PC-3 (cell line): ENCODE measurements at regions not wholly inside any gene's neighbourhood (a gene's known extent, or its start where the extent isn't known, plus 50 kb on each side); places are given as distances from the start of the nearest gene placed in this dataset.
A peak's percentile ranks its signal among the peaks of the same experiment; 100 is the strongest.

Experiments used
- ATAC-seq: fragments of 200-7000 bp; cut with Tn5 transposase; 2 replicates; pipeline ENCODE4 v1.9.1; 2020; ENCODE audit warnings: mild to moderate bottlenecking, moderate library complexity
- BruUV-seq: library from RNA; stranded (reverse); fragments of 400-500 nt; replicated peaks from 2 replicates; lab custom pipeline; 2021; lab: Mats Ljungman, UMichigan
- CTCF ChIA-PET: fragments of 300-600 bp; sonication (Branson Sonifier 250); formaldehyde crosslinking; loops from one replicate; lab custom pipeline; 2022; ENCODE audit warnings: antibody characterized with exemption; lab: Charles Lee
- POLR2A ChIA-PET: fragments of 300-600 bp; sonication (Branson Sonifier 250); formaldehyde crosslinking; loops from one replicate; lab custom pipeline; 2022; ENCODE audit warnings: antibody characterized with exemption; ENCODE audit not compliant: unreplicated experiment; lab: Charles Lee
- DNase-seq: peaks from one replicate; pipeline ENCODE4 v3.0.0-alpha.2; 2015
- H2AFZ ChIP-seq: fragments of 300-600 bp; sonication (generic); 2 replicates; pipeline ENCODE4 v1.6.0; 2016; ENCODE audit warnings: antibody characterized with exemption, low read length
- H3F3A ChIP-seq: fragments of 300-600 bp; sonication (generic); one replicate; pipeline ENCODE4 v1.6.0; 2017; ENCODE audit warnings: antibody characterized with exemption, low read length, control low read depth, mild to moderate bottlenecking; ENCODE audit not compliant: unreplicated experiment
- H3K27ac ChIP-seq: fragments of 300-600 bp; sonication (generic); 2 replicates; pipeline ENCODE4 v1.5.1; 2016; ENCODE audit warnings: mild to moderate bottlenecking, low read length
- H3K27me3 ChIP-seq: fragments of 300-600 bp; sonication (generic); 2 replicates; pipeline ENCODE4 v1.6.1; 2016; ENCODE audit warnings: low read length, mixed read lengths
- H3K36me3 ChIP-seq: fragments of 300-600 bp; sonication (generic); 2 replicates; pipeline ENCODE4 v1.6.1; 2016; ENCODE audit warnings: low read depth, mixed run types, low read length, mixed read lengths
- H3K4me1 ChIP-seq: fragments of 300-600 bp; sonication (generic); 2 replicates; pipeline ENCODE4 v1.5.1; 2016; ENCODE audit warnings: low read length; ENCODE audit not compliant: insufficient read depth
- H3K4me2 ChIP-seq: fragments of 300-600 bp; sonication (generic); 2 replicates; pipeline ENCODE4 v1.6.0; 2016; ENCODE audit warnings: low read length
- H3K4me3 ChIP-seq: fragments of 300-600 bp; sonication (generic); 2 replicates; pipeline ENCODE4 v1.5.1; 2016; ENCODE audit warnings: mild to moderate bottlenecking, low read length, mixed read lengths
- H3K79me2 ChIP-seq: fragments of 300-600 bp; sonication (generic); 2 replicates; pipeline ENCODE4 v1.6.1; 2017; ENCODE audit warnings: low read length, mixed read lengths
- H3K9ac ChIP-seq: fragments of 300-600 bp; sonication (generic); 2 replicates; pipeline ENCODE4 v1.6.0; 2016; ENCODE audit warnings: mild to moderate bottlenecking, low read length
- H3K9me2 ChIP-seq: fragments of 300-600 bp; sonication (generic); replicated peaks from 2 replicates; pipeline ENCODE4 v1.6.1; 2016; ENCODE audit warnings: mixed run types, low read length, mixed read lengths
- H3K9me3 ChIP-seq: fragments of 300-600 bp; sonication (generic); 2 replicates; pipeline ENCODE4 v1.6.1; 2016; ENCODE audit warnings: low read length, mixed read lengths
- H4K20me1 ChIP-seq: fragments of 300-600 bp; sonication (generic); 2 replicates; pipeline ENCODE4 v1.6.1; 2016; ENCODE audit warnings: low read length, mixed read lengths
- EZH2 ChIP-seq: fragments of 300-600 bp; sonication (generic); IDR thresholded peaks from one replicate; pipeline ENCODE4 v1.6.1; 2017; ENCODE audit warnings: antibody characterized with exemption, mild to moderate bottlenecking, low read length; ENCODE audit not compliant: unreplicated experiment
- EZH2phosphoT487 ChIP-seq: fragments of 300-600 bp; sonication (generic); IDR thresholded peaks from 2 replicates; pipeline ENCODE4 v1.6.1; 2018; ENCODE audit warnings: mild to moderate bottlenecking, antibody characterized with exemption, low read length, borderline replicate concordance
- intact Hi-C: fragments of 100-400 bp; cut with micrococcal nuclease; formaldehyde crosslinking; loops from 2 replicates; pipeline ENCODE4 v1.9.0; 2023
- TF ChIP-seq, protein P1 (sequence below): fragments of 300-600 bp; sonication (generic); conservative IDR thresholded peaks from 2 replicates; pipeline ENCODE4 v1.5.1; 2017; ENCODE audit warnings: antibody characterized with exemption, low read depth, mild to moderate bottlenecking, low read length

DNA sequence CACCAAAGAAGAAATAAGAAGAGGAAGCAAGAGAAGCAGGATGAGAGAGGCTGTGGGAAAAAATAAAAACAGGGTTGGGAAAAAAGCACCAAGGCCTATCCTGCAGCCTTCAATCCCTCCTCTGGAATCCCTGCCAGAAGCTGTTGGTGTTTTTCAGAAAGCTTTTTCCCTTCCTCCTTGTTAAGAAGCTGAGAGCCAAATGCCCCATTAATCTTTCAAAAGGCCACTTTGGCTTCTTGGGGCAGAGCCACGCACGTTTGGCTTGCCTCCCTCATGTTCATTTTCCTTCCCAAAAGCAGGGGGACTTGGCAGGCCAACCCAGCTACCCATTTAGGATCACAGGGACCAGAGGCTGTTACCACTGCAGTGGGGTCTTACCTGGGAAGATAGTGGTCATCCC, 365.3 kb downstream of the NUAK1 start:
- no peak for DNase-seq
- Histone ChIP-seq H4K20me1 (no peaks in the 10 kb centered on the region), H2AFZ (no peak overlapping the region), H3K9me2 (no peaks in the 10 kb centered on the region), H3K9me3 (no peaks in the 10 kb centered on the region), H3K9ac (no peak overlapping the region), H3F3A (no peaks in the 10 kb centered on the region), H3K27ac (no peak overlapping the region), H3K4me3 (no peak overlapping the region), H3K36me3 (no peaks in the 10 kb centered on the region), H3K4me2 (no peak overlapping the region), H3K27me3 (no peaks in the 10 kb centered on the region), H3K79me2 (no peaks in the 10 kb centered on the region), H3K4me1 (no peaks in the 10 kb centered on the region)
- ChIA-PET CTCF (no interaction called here), POLR2A (no interaction called here)
- no peak for ATAC-seq
- TF ChIP-seq EZH2 (no peak), EZH2phosphoT487 (no peak)
- TF ChIP-seq, protein P1, sequence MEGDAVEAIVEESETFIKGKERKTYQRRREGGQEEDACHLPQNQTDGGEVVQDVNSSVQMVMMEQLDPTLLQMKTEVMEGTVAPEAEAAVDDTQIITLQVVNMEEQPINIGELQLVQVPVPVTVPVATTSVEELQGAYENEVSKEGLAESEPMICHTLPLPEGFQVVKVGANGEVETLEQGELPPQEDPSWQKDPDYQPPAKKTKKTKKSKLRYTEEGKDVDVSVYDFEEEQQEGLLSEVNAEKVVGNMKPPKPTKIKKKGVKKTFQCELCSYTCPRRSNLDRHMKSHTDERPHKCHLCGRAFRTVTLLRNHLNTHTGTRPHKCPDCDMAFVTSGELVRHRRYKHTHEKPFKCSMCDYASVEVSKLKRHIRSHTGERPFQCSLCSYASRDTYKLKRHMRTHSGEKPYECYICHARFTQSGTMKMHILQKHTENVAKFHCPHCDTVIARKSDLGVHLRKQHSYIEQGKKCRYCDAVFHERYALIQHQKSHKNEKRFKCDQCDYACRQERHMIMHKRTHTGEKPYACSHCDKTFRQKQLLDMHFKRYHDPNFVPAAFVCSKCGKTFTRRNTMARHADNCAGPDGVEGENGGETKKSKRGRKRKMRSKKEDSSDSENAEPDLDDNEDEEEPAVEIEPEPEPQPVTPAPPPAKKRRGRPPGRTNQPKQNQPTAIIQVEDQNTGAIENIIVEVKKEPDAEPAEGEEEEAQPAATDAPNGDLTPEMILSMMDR = no peak
- intact Hi-C loops = no loop called here
- no TSS peak for BruUV-seq

DNA sequence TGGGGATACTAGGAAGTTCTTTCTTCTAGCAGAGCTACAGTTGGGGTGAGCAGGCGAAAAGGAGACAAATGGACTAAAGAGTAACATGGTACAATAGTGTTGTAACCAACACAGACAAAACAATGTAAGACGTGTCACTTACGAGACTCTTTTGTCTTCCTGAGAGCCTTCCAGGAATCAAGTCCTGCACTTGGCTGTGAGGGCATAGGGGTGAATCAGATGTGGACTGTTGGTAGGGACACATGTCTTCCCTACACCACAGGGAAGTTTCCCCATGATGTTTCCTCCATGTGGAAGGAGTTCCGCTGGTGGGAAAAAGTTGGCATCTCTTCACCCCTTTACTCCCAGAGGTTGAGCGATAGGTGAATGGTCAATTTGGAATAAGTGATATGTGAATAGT, 364.7 kb downstream of the NUAK1 start:
- H3K79me2 ChIP-seq = no peaks in the 10 kb centered on the region
- TF ChIP-seq, protein P1 = no peak
- TF ChIP-seq EZH2 = no peak
- TF ChIP-seq EZH2phosphoT487 = no peak
- no peaks in the 10 kb centered on the region for H4K20me1 ChIP-seq
- no peaks in the 10 kb centered on the region for H3F3A ChIP-seq
- H3K36me3 ChIP-seq = no peaks in the 10 kb centered on the region
- intact Hi-C loops = no loop called here
- H3K4me1 ChIP-seq = no peaks in the 10 kb centered on the region
- H3K9me2 ChIP-seq = no peaks in the 10 kb centered on the region
- no peak overlapping the region for H3K27ac ChIP-seq
- no TSS peak for BruUV-seq
- POLR2A ChIA-PET = no interaction called here
- H3K9ac ChIP-seq = no peak overlapping the region
- H3K4me2 ChIP-seq = no peak overlapping the region
- ATAC-seq (no peak), DNase-seq (no peak)
- H3K9me3 ChIP-seq = no peaks in the 10 kb centered on the region
- H2AFZ ChIP-seq = no peak overlapping the region
- CTCF ChIA-PET = no interaction called here
- no peak overlapping the region for H3K4me3 ChIP-seq
- no peaks in the 10 kb centered on the region for H3K27me3 ChIP-seq

DNA sequence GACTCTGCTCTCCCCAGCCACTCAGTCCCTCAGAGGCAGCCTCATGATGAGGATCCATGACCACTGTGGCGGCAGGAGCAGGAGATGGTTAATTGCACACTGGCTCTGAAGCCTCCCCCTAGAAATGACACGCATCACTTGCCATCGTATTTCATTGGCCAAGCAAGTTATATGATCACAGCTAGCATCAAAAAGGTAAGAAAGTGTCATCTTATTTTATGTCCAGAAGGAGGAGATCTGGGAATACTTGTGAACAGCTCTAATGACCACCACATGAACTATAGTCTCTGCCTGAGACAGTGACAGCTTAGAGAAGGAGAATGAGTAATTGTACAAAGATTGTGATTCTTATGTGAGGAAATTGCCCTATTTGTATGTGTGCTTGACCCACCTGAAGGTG, 363.4 kb downstream of the NUAK1 start:
- Histone ChIP-seq H2AFZ (no peak overlapping the region), H3K27ac (no peak overlapping the region), H3K9ac (no peak overlapping the region), H3K27me3 (no peaks in the 10 kb centered on the region), H3K9me3 (no peaks in the 10 kb centered on the region), H3K36me3 (no peaks in the 10 kb centered on the region), H3K4me1 (no peaks in the 10 kb centered on the region), H3K4me3 (no peak overlapping the region), H3K4me2 (no peak overlapping the region), H3K79me2 (no peaks in the 10 kb centered on the region), H4K20me1 (no peaks in the 10 kb centered on the region), H3K9me2 (no peaks in the 10 kb centered on the region), H3F3A (no peaks in the 10 kb centered on the region)
- ChIA-PET CTCF (interaction anchor here (0.7 kb wide), 1 partner anchor 374 kb away, joined by 6 read pairs; no protein-coding TSS in a partner anchor), POLR2A (no interaction called here)
- TF ChIP-seq, protein P1 = peak; percentile 44; the same call in 1 of the 2 replicates
- no peak for TF ChIP-seq EZH2
- TF ChIP-seq EZH2phosphoT487 = no peak
- peak; percentile 60 for ATAC-seq
- intact Hi-C loops = loop anchor here (5.0 kb wide), 1 partner anchor 362 kb away; the partner anchor contains the start of gene NUAK1
- DNase-seq = peak; percentile 54
- BruUV-seq = no TSS peak
